ENCODE measurements at regions not wholly inside any gene's neighbourhood (a gene's known extent, or its start where the extent isn't known, plus 50 kb on each side); places are given as distances from the start of the nearest gene placed in this dataset.

- TF ChIP-seq ELK1 (IDR thresholded peaks at IDR 0.05; ENCODE audit: low read depth, low read length) (no peak), EZH2 (IDR thresholded peaks at IDR 0.05; ENCODE audit: borderline replicate concordance, control insufficient read depth, low read depth, low read length) (no peak), EP300 (IDR thresholded peaks at IDR 0.05; ENCODE audit: borderline replicate concordance in 1 of 2, control insufficient read depth in 1 of 2, low read depth in 2 of 2, low read length in 2 of 2) (no peak), ZNF24 (IDR thresholded peaks at IDR 0.05) (no peak), SREBF2 (IDR thresholded peaks at IDR 0.05; ENCODE audit: low read length) (no peak), RELB (IDR thresholded peaks at IDR 0.05; ENCODE audit: low read depth) (no peak), NR2F1 (conservative IDR thresholded peaks at IDR 0.05) (no peak)
Observed at GRCh38 chr10:117603726-117604125, 61.2 kb downstream of the EMX2 start (continued).

- BruUV-seq (replicated peaks) = no TSS peak
- POLR2A ChIA-PET = no interaction called here
- Histone ChIP-seq H3K4me1 (ENCODE audit: control insufficient read depth, insufficient read depth, low read length) (no peaks in the 10 kb centered on the region), H3K9me3 (replicated peaks; ENCODE audit: control insufficient read depth, insufficient read depth, low read length) (no peaks in the 10 kb centered on the region; the same call in 2 of the 3 replicates), H2AFZ (ENCODE audit: control insufficient read depth, low read depth, low read length) (no peak overlapping the region), H3K27me3 (replicated peaks in 1 of 2; ENCODE audit: control insufficient read depth in 2 of 2, insufficient read depth in 2 of 2, low read length in 1 of 2) (peaks cover 2 to 4% of the 10 kb centered on the region in 2 experiments; a peak in 3 of 4 replicates), H3K36me3 (ENCODE audit: control insufficient read depth in 2 of 2, insufficient read depth in 2 of 2, low read length in 1 of 2) (no peaks in the 10 kb centered on the region), H4K20me1 (ENCODE audit: control insufficient read depth, insufficient read depth) (no peaks in the 10 kb centered on the region), H3K9ac (ENCODE audit: control insufficient read depth, insufficient read depth, low read length) (no peak overlapping the region), H3K4me3 (no peak overlapping the region), H3K4me2 (ENCODE audit: control insufficient read depth, insufficient read depth) (no peak overlapping the region), H3K27ac (ENCODE audit: control insufficient read depth, insufficient read depth) (no peak overlapping the region), H3K79me2 (ENCODE audit: control insufficient read depth, insufficient read depth, low read length) (no peaks in the 10 kb centered on the region)
- RAD21 ChIA-PET (ENCODE audit: unreplicated experiment) = interaction anchor here (1.1 kb wide), 1 partner anchor 71 kb away, joined by 5 read pairs; no protein-coding TSS in a partner anchor
- intact Hi-C loops (cut with micrococcal nuclease; ENCODE audit: unreplicated experiment) = no loop called here
- in situ Hi-C loops (cut with MboI) = no loop called here
- CTCF ChIA-PET = interaction anchor here (1.2 kb wide), 1 partner anchor 113 kb away, joined by 3 read pairs; no protein-coding TSS in a partner anchor
- SMC1A ChIA-PET (ENCODE audit: uncharacterized antibody, unreplicated experiment) = interaction anchor here (0.8 to 1.4 kb wide), 6 partner anchors 11 to 112 kb away, joined by 3 to 5 read pairs (median 3); no protein-coding TSS in a partner anchor
- ATAC-seq (no peak), DNase-seq (ENCODE audit: low read depth, low spot score) (no peak), FAIRE-seq (no peak)
- 3% methylated on average over 4 of the region's 4 CpGs for WGBS (ENCODE audit: insufficient coverage, insufficient replicate concordance, low lambda C conversion rate, missing lambda C conversion rate)
- TF ChIP-seq SP1 (IDR thresholded peaks at IDR 0.05; ENCODE audit: low read depth, low read length) (no peak), MAX (IDR thresholded peaks at IDR 0.05; ENCODE audit: low read depth, low read length) (no peak), MYC (IDR thresholded peaks at IDR 0.05; ENCODE audit: insufficient read depth, insufficient read length, insufficient replicate concordance, low read length, severe bottlenecking) (no peak), KDM1A (IDR thresholded peaks at IDR 0.05; ENCODE audit: borderline replicate concordance) (no peak), RFX5 (IDR thresholded peaks at IDR 0.05; ENCODE audit: low read depth, low read length) (no peak)
Observed at GRCh38 chr10:117609095-117609795, 66.7 kb downstream of the EMX2 start.

All from GM12878 (cell line).